Adrenal gland (tissue), 5 donors: ENCODE measurements at regions not wholly inside any gene's neighbourhood (a gene's known extent, or its start where the extent isn't known, plus 50 kb on each side); places are given as distances from the start of the nearest gene placed in this dataset.

ENCODE experiments used
- CTCF ChIP-seq, 6 experiments: fragments of 450-650 bp in 4 of 6; fragments of 200-600 bp in 2 of 6; sonication (generic) in 1 of 6; IDR thresholded peaks; 1 replicate in 5 of 6; 2 replicates in 1 of 6; pipeline versions ENCODE4 v1.5.1 to v1.8.0; 2016 to 2021; ENCODE audit warnings: antibody characterized with exemption in 6 of 6, mild to moderate bottlenecking in 2 of 6, moderate library complexity in 1 of 6
- POLR2A ChIP-seq, 2 donors: fragments of 450-650 bp; IDR thresholded peaks; one replicate each; pipeline ENCODE4 v1.6.1; 2017; ENCODE audit warnings: antibody characterized with exemption in 2 of 2, mild to moderate bottlenecking in 2 of 2, moderate library complexity in 1 of 2
- donor health status: DM: no; HTN: no; CAD: no.

GRCh38 chr5:60469286-60469685 lies 230.7 kb downstream of the DEPDC1B start:
- TF ChIP-seq CTCF (IDR thresholded peaks at IDR 0.05) (no peak), POLR2A (IDR thresholded peaks at IDR 0.05) (no peak)
